HG03558 (cell line): ENCODE measurements at regions not wholly inside any gene's neighbourhood (a gene's known extent, or its start where the extent isn't known, plus 50 kb on each side); places are given as distances from the start of the nearest gene placed in this dataset.
"Not testable (repeated sequence)": the region's sequence is repeated elsewhere in the genome, so short reads cannot be mapped to it uniquely, and the experiment has no call there.

Experiments
- ATAC-seq: cut with Tn5 transposase; IDR thresholded peaks from one replicate; pipeline ENCODE4 v1.9.1; 2021; ENCODE audit warnings: moderate number of reproducible peaks; ENCODE audit not compliant: unreplicated experiment; ENCODE audit errors: extremely low read depth

DNA sequence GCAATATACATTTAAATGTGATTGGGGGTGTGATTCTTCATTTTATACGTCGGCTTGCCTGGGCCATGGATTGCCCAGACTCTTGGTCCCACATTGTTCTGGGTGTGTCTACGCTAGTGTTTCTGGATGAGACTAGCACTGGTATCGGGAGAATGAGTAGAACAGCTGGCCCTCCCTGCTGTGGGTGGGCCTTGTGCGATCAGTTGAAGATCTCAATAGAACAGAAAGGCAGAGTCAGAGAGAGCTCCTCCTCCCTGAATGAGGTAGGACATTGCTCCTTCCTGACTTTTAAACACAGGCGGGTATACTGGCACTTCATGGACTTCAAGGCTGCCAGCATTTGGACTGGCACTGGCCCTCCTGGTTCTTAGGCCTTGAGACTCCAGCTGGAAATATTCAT is 603.0 kb downstream of the LIG4 start:
- no peak for ATAC-seq

GRCh38 chr13:107608736-107609135 is 606.6 kb downstream of the LIG4 start:
- no peak for ATAC-seq

DNA sequence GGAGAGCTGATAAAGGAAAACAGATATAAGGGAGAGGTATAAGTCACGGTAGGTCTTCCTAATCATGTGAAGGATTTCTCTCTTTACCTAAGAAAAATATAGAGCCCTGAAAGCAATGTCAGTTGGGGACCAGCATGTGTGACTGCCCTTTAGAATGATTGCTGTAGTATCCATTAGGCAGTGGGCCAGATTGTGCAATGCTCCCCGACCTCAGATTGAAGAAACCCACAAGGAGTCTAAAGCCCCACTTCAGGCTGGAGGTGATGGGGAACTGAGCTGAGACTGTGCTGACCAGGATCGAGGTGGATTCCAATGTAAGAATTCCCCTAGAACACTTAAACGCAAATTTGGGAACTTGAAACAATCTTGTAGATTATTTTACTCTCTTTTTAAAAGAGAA is 614.4 kb downstream of the LIG4 start:
- no peak for ATAC-seq

DNA sequence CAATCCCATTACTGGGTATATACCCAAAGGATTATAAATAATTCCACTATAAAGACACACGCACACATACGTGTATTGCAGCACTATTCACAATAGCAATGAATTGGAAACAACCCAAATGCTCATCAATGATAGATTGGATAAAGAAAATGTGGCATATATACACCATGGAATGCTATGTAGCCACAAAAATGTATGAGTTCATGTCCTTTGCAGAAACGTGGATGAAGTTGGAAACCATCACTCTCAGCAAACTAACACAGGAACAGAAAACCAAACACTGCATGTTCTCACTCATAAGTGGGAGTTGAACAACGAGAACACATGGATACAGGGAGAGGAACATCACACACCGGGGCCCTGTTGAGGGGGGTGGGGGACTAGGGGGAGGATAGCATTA is 619.0 kb downstream of the LIG4 start:
- ATAC-seq = not testable (repeated sequence)

- ATAC-seq = no peak
Observed at GRCh38 chr13:107590556-107590955, 624.8 kb downstream of the LIG4 start.

DNA sequence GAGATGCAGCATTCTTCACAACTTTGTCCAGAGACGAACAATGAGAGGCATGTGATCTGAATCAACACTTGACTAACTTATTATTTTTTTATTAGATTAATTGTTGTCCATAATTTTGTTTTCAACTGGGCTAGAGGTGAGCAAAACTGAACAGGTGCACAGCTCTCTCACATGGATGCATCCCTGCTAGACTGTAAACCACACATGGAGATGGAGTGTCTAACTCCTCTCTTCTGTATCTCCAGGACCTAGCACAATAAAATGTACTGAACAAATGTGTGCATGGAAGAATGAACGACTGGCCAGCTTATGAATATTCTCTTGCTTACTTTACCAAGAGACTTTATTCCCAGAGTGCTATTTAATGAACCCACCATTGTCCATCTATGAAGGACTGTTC is 627.7 kb downstream of the LIG4 start:
- ATAC-seq = no peak

DNA sequence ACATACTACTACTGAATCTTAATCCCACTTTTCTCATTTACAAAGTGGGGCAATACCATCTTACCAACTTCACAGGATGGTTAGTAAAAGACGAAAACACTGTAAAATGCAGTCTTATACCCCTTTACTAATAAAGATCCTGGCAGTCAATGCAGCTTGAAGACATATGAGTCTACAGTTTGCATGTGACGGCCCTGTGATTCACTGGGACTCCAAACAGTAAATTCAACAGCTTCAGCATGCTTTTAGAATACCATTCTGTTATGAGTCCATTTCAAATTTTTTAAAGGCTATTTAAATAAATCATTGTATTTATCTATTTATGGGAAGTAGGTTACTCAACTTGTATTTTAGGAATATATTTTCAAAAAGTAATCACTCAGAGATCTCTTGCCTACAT is 629.1 kb downstream of the LIG4 start:
- ATAC-seq = no peak

DNA sequence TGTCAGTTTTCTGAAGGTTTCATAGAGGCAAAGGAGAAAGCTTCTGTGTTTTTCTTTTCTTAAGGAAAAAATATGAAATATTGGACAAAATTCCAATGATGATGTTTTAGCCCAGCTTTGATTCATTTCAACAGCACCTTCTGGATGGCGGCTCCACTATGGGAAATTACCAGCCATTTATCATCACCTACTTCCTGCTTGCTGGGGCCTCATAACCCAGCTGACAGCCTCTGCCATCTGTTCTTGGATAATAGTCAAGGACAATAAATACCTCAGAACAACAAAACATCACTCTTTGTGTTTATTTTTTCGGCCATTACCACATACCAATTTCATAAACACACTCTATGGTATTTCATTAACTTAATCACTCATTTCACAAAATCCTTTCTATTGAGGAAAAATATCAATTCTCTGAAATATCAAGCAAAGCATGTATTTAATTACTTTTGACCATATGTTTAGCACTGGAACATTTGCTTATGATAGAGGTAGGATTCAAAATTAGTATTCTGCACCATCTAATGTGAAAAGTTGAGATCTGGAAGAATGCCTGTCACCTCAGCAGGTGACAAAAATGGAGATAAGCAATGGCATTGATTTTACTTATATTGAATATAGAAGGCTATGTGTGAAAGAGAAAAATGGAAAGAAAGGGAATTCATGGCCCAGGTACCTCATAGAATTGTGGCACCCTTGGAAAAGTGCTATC is 629.7 kb downstream of the LIG4 start:
- no peak for ATAC-seq

GRCh38 chr13:107582171-107582570 is 633.2 kb downstream of the LIG4 start:
- no peak for ATAC-seq

- no peak for ATAC-seq
Observed at GRCh38 chr13:107580741-107581412, 634.5 kb downstream of the LIG4 start.

- no peak for ATAC-seq
Observed at GRCh38 chr13:107576430-107576829, 638.9 kb downstream of the LIG4 start.

DNA sequence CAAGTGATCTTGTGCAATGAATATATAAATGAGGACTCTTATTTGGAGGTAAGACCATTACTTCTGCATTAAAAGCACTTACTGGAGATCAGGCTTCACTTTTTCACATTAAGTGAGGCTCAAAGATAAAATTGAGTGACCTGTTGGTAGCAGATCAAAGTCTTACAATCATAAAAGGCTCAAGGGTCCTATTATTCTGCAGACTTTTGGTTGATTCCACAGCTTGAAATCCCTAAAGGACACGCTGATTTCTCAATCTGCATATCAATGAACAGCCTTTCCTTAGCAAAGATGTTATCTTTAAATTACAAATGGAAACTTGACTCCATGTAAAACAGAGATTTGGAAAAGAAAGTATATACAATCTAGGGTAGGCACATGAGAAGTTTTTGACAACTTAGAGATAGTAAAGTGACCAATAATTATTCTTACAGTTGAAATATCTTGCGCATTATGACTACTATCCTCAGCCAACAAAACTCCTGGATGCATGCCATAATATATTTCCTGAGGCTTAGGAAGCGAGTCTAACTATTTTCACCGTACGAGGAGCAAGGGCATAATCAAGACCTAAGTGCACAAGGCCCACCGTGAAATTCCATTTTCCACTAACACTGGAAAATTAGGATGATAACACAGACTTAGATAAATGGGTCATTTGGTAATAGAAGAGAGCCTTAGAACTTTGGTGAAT is 640.7 kb downstream of the LIG4 start:
- no peak for ATAC-seq

- no peak for ATAC-seq
Observed at GRCh38 chr13:107573184-107573583, 642.2 kb downstream of the LIG4 start.

DNA sequence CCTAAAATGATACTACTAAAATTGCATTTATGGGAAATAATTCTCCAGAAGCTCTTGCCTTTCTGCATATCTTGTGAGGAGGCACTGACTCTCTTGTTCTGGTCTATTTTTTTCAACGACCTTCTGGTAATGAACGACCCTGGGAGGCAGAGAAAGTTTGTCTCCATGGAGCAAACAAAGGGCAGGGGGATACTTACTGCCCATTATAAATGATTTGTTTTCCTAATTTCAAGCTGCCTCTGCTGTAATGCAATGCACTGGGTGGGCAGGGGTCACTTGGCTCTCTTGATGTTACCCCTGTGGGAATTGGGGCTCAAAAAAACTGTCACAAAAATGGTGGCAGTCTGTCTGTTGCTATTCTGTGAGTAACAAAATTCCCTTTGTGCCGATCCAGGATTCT is 643.2 kb downstream of the LIG4 start:
- ATAC-seq = no peak

- ATAC-seq = no peak
Observed at GRCh38 chr13:107568181-107568580, 647.2 kb downstream of the LIG4 start.

- no peak for ATAC-seq
Observed at GRCh38 chr13:107563099-107563925, 652.0 kb downstream of the LIG4 start.

DNA sequence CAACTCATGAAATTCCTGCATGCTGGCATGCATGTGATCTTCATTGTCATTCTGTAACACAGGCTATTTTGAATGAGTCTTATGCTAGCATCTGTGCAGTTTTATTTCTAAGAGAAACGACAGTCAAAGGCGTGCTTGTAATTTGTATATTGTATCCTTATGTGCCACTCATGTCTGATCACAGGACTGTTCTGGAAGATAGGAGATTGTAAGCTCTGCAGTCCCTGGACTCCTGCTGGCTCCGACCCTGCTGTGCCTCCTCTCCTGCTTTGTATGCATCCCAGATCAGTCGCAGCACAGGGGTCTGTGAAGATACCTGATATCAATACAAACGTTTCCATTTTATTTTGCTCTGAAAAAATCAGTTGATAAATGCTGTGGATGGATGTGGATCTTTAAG is 653.1 kb downstream of the LIG4 start:
- no peak for ATAC-seq

GRCh38 chr13:107554460-107554859 is 660.9 kb downstream of the LIG4 start:
- no peak for ATAC-seq

DNA sequence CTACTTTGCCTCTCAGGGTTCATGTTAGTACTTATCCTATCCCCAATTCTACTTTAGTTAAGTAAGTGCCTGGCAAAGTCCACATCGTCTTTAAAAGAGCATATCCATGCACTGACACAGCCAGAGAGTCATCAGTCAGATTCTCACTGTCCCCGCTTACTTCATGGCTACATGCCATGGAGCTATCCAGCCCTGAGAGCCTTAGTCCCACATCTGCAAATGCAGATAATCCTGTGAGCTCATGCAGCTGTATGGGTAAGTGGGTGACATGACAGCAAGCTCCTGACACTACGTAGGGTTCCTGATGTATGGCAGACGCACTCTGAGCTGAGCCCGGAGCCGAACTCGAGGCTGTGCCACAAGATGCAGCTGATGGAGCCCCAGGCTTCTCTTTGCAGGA is 661.5 kb downstream of the LIG4 start:
- ATAC-seq = no peak

DNA sequence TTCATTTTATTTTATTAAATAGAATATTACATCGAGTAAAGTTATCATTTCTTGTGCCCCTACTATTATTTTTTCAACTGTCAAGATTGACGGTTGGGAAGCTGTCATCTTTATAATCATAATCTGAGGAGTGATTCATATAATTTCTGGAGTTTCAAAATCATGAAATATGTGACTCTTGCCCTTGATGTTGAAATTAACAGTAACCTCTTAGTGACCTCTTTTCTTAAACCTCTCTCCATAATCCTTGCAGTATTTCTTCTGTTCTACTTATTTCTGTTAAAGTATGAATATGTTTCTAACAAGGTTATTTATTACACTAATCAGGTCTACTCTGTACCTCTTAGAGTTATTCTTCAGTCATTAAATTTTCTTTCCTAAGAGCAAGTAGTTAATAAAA is 663.8 kb downstream of the LIG4 start:
- no peak for ATAC-seq

GRCh38 chr13:107548338-107548737 is 667.0 kb downstream of the LIG4 start:
- ATAC-seq = no peak
